ENCODE measurements at regions not wholly inside any gene's neighbourhood (a gene's known extent, or its start where the extent isn't known, plus 50 kb on each side); places are given as distances from the start of the nearest gene placed in this dataset.

GRCh38 chr13:76725896-76726295 lies 160.3 kb downstream of the KCTD12 start:
- TF ChIP-seq CTCF (IDR thresholded peaks at IDR 0.05; ENCODE audit: insufficient read depth, low read length) (no peak), POLR2AphosphoS5 (IDR thresholded peaks at IDR 0.05; ENCODE audit: low read depth) (no peak)
